ENCODE measurements at regions not wholly inside any gene's neighbourhood (a gene's known extent, or its start where the extent isn't known, plus 50 kb on each side); places are given as distances from the start of the nearest gene placed in this dataset.
"Not testable (repeated sequence)": the region's sequence is repeated elsewhere in the genome, so short reads cannot be mapped to it uniquely, and the experiment has no call there.

GRCh38 chrX:22800806-22801205 is 199.0 kb upstream of the DDX53 start:
- no peak for DNase-seq (ENCODE audit: low read depth in 2 of 2)

GRCh38 chrX:22803353-22803752 is 196.4 kb upstream of the DDX53 start:
- no peak for DNase-seq (ENCODE audit: low read depth in 2 of 2)

- DNase-seq (ENCODE audit: low read depth in 2 of 2), result no peak
Measured at GRCh38 chrX:22810876-22811275, 188.9 kb upstream of the DDX53 start.

- DNase-seq (ENCODE audit: low read depth in 2 of 2), result no peak
Measured at GRCh38 chrX:22818061-22818460, 181.7 kb upstream of the DDX53 start.

- DNase-seq (ENCODE audit: low read depth in 2 of 2), result no peak
Measured at GRCh38 chrX:22855693-22856092, 144.1 kb upstream of the DDX53 start.

GRCh38 chrX:22859642-22860041 is 140.1 kb upstream of the DDX53 start:
- DNase-seq (ENCODE audit: low read depth in 2 of 2), result no peak

GRCh38 chrX:22866801-22867200 is 133.0 kb upstream of the DDX53 start:
- not testable (repeated sequence) for DNase-seq (ENCODE audit: low read depth in 2 of 2)

GRCh38 chrX:22882543-22882942 is 117.2 kb upstream of the DDX53 start:
- DNase-seq (ENCODE audit: low read depth in 2 of 2), result no peak

GRCh38 chrX:22889819-22890218 is 109.9 kb upstream of the DDX53 start:
- no peak for DNase-seq (ENCODE audit: low read depth in 2 of 2)

GRCh38 chrX:22912616-22913015 is 87.1 kb upstream of the DDX53 start:
- no peak for DNase-seq (ENCODE audit: low read depth in 2 of 2)

- no peak for DNase-seq (ENCODE audit: low read depth in 2 of 2)
Measured at GRCh38 chrX:22922961-22923360, 76.8 kb upstream of the DDX53 start.

- no peak for DNase-seq (ENCODE audit: low read depth in 2 of 2)
Measured at GRCh38 chrX:22934640-22935039, 65.1 kb upstream of the DDX53 start.

GRCh38 chrX:22944945-22945344 is 54.8 kb upstream of the DDX53 start:
- no peak for DNase-seq (ENCODE audit: low read depth in 2 of 2)
